Peyer's patch (tissue), 4 donors: ENCODE measurements at regions not wholly inside any gene's neighbourhood (a gene's known extent, or its start where the extent isn't known, plus 50 kb on each side); places are given as distances from the start of the nearest gene placed in this dataset.
"Not testable (repeated sequence)": the region's sequence is repeated elsewhere in the genome, so short reads cannot be mapped to it uniquely, and the experiment has no call there.

Experiments used
- DNase-seq, 3 donors: peaks; one replicate each; pipeline ENCODE4 v3.0.0-alpha.2; 2017 to 2019
- H3K27ac ChIP-seq, 4 donors: fragments of 200-600 bp; sonication (generic); one replicate each; pipeline ENCODE4 v1.5.1; 2016 to 2019
- H3K27me3 ChIP-seq, 2 donors: fragments of 200-600 bp; sonication (generic); one replicate each; pipeline ENCODE4 v1.5.1; 2019
- H3K36me3 ChIP-seq, 3 donors: fragments of 200-600 bp; sonication (generic); one replicate each; pipeline ENCODE4 v1.5.1; 2016 to 2019
- H3K4me1 ChIP-seq, 4 donors: fragments of 200-600 bp; sonication (generic); one replicate each; pipeline ENCODE4 v1.5.1; 2016 to 2019
- H3K4me3 ChIP-seq, 4 donors: fragments of 200-600 bp; sonication (generic); 1 replicate in 3 of 4; 2 replicates in 1 of 4; pipeline ENCODE4 v1.5.1; 2016 to 2019; ENCODE audit warnings: mild to moderate bottlenecking in 1 of 4
- H3K9me3 ChIP-seq, 4 donors: fragments of 200-600 bp; sonication (generic); one replicate each; pipeline ENCODE4 v1.5.1; 2016 to 2019; ENCODE audit warnings: mild to moderate bottlenecking in 1 of 4
- CTCF ChIP-seq, 6 experiments: fragments of 450-650 bp in 4 of 6; fragments of 200-600 bp in 2 of 6; sonication (generic) in 1 of 6; IDR thresholded peaks; one replicate each; pipeline ENCODE4 v1.5.1; 2017 to 2019; ENCODE audit warnings: antibody characterized with exemption in 6 of 6, mild to moderate bottlenecking in 3 of 6, moderate library complexity in 1 of 6
- POLR2A ChIP-seq, 2 donors: fragments of 450-650 bp; IDR thresholded peaks; one replicate each; pipeline ENCODE4 v1.5.1; 2017; ENCODE audit warnings: antibody characterized with exemption in 2 of 2, mild to moderate bottlenecking in 2 of 2, moderate library complexity in 2 of 2

GRCh38 chr7:118907911-118908527 is 683.5 kb downstream of the ANKRD7 start:
- TF ChIP-seq POLR2A (IDR thresholded peaks at IDR 0.05) (no peak), CTCF (IDR thresholded peaks at IDR 0.05) (no peak)
- Histone ChIP-seq H3K9me3 (no peaks in the 10 kb centered on the region), H3K36me3 (no peaks in the 10 kb centered on the region), H3K4me1 (no peaks in the 10 kb centered on the region), H3K27me3 (no peaks in the 10 kb centered on the region), H3K27ac (no peak overlapping the region), H3K4me3 (no peak overlapping the region)
- DNase-seq, result no peak

GRCh38 chr7:118916120-118916519 is 691.6 kb downstream of the ANKRD7 start:
- H3K27ac ChIP-seq, H3K27me3 ChIP-seq, H3K4me3 ChIP-seq, DNase-seq, H3K4me1 ChIP-seq, H3K9me3 ChIP-seq, H3K36me3 ChIP-seq: not testable (repeated sequence)

- H3K27ac ChIP-seq, result no peak overlapping the region
- TF ChIP-seq POLR2A (IDR thresholded peaks at IDR 0.05) (no peak), CTCF (IDR thresholded peaks at IDR 0.05) (no peak)
- no peaks in the 10 kb centered on the region for H3K36me3 ChIP-seq
- DNase-seq, result no peak
- no peaks in the 10 kb centered on the region for H3K27me3 ChIP-seq
- H3K4me3 ChIP-seq, result no peak overlapping the region
- H3K9me3 ChIP-seq, result no peaks in the 10 kb centered on the region
- H3K4me1 ChIP-seq, result no peaks in the 10 kb centered on the region
Observed at GRCh38 chr7:118918556-118918955, 694.1 kb downstream of the ANKRD7 start.

GRCh38 chr7:118938845-118939244 is 714.3 kb downstream of the ANKRD7 start:
- Histone ChIP-seq H3K4me3 (no peak overlapping the region), H3K27ac (no peak overlapping the region)
- TF ChIP-seq POLR2A (IDR thresholded peaks at IDR 0.05) (no peak), CTCF (IDR thresholded peaks at IDR 0.05) (no peak)

GRCh38 chr7:118944271-118944670 is 719.8 kb downstream of the ANKRD7 start:
- Histone ChIP-seq H3K36me3 (no peaks in the 10 kb centered on the region), H3K4me1 (no peaks in the 10 kb centered on the region), H3K27me3 (no peaks in the 10 kb centered on the region), H3K27ac (no peak overlapping the region), H3K4me3 (no peak overlapping the region), H3K9me3 (no peaks in the 10 kb centered on the region)
- no peak for DNase-seq
- no peak for TF ChIP-seq POLR2A (IDR thresholded peaks at IDR 0.05)
- TF ChIP-seq CTCF (IDR thresholded peaks at IDR 0.05), result no peak

More at GRCh38 chr7:118938845-118939244, 714.3 kb downstream of the ANKRD7 start:
- Histone ChIP-seq H3K27me3 (no peaks in the 10 kb centered on the region), H3K36me3 (no peaks in the 10 kb centered on the region), H3K4me1 (no peaks in the 10 kb centered on the region), H3K9me3 (no peaks in the 10 kb centered on the region)
- DNase-seq, result no peak

- Histone ChIP-seq H3K27ac (no peak overlapping the region), H3K4me1 (no peaks in the 10 kb centered on the region), H3K4me3 (no peak overlapping the region), H3K27me3 (no peaks in the 10 kb centered on the region), H3K36me3 (no peaks in the 10 kb centered on the region), H3K9me3 (no peaks in the 10 kb centered on the region)
- TF ChIP-seq POLR2A (IDR thresholded peaks at IDR 0.05) (no peak), CTCF (IDR thresholded peaks at IDR 0.05) (no peak)
- no peak for DNase-seq
Observed at GRCh38 chr7:118945911-118946682, 721.6 kb downstream of the ANKRD7 start.
